ENCODE measurements at regions not wholly inside any gene's neighbourhood (a gene's known extent, or its start where the extent isn't known, plus 50 kb on each side); places are given as distances from the start of the nearest gene placed in this dataset.

DNA sequence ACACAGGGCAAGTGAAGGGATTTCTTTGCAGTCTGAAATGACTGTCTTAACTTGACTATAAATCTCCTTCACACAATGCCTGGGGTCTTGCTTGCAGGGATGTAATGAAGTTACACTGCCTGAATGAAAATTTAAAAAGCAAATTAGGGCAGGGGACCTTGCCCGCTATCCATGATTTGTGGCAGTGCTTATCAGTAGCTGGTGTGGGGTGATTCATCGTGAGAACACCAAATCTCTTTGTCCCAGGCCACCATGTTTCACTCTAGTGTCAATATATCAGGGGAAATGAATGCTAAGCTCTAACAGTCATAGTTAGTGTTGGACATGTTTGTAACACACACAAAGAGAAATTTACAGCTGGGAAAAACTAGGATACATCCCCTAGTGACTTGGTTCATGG, 713.7 kb upstream of the EPHA7 start:
- DNase-seq: no peak
- ATAC-seq: no peak
- intact Hi-C loops (cut with DNase I): no loop called here
- Histone ChIP-seq H3K36me3 (no peaks in the 10 kb centered on the region), H3K9me3 (no peaks in the 10 kb centered on the region), H3K4me1 (no peaks in the 10 kb centered on the region), H3K27me3 (no peaks in the 10 kb centered on the region), H3K4me3 (no peak overlapping the region), H3K27ac (no peak overlapping the region)
- 62 to 84% (median 66%) methylated on average over 2 of the region's 2 CpGs for WGBS, 4 donors
- TF ChIP-seq, protein P1, sequence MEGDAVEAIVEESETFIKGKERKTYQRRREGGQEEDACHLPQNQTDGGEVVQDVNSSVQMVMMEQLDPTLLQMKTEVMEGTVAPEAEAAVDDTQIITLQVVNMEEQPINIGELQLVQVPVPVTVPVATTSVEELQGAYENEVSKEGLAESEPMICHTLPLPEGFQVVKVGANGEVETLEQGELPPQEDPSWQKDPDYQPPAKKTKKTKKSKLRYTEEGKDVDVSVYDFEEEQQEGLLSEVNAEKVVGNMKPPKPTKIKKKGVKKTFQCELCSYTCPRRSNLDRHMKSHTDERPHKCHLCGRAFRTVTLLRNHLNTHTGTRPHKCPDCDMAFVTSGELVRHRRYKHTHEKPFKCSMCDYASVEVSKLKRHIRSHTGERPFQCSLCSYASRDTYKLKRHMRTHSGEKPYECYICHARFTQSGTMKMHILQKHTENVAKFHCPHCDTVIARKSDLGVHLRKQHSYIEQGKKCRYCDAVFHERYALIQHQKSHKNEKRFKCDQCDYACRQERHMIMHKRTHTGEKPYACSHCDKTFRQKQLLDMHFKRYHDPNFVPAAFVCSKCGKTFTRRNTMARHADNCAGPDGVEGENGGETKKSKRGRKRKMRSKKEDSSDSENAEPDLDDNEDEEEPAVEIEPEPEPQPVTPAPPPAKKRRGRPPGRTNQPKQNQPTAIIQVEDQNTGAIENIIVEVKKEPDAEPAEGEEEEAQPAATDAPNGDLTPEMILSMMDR (IDR thresholded peaks at IDR 0.05): no peak
- no peak for TF ChIP-seq POLR2A (IDR thresholded peaks at IDR 0.05)

DNA sequence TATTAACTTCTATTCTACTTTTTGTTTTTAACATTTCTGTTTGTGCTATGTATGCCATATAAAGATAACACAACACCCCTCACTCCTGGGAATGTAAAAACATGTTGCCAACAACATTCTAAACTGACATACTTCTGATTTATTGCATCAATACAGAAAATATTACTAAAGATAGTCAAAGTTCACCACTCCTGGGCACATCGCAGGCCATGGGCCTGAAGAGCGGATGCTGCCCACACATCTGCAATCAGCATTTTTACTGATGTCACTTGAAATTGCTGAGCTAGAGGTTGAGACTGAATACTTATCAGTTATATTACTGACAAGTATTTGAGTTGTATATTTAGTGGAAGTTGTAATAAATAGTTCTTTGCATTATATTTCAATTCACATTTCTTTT, 711.9 kb upstream of the EPHA7 start:
- ATAC-seq (no peak), DNase-seq (no peak)
- no peak for TF ChIP-seq POLR2A (IDR thresholded peaks at IDR 0.05)
- TF ChIP-seq, protein P1 (IDR thresholded peaks at IDR 0.05): no peak
- 83 to 88% (median 86%) methylated on average over 2 of the region's 2 CpGs for WGBS, 4 donors
- no peaks in the 10 kb centered on the region for H3K4me1 ChIP-seq
- H3K4me3 ChIP-seq: no peak overlapping the region
- H3K9me3 ChIP-seq: no peaks in the 10 kb centered on the region
- H3K36me3 ChIP-seq: no peaks in the 10 kb centered on the region
- H3K27me3 ChIP-seq: no peaks in the 10 kb centered on the region
- H3K27ac ChIP-seq: no peak overlapping the region
- intact Hi-C loops (cut with DNase I): no loop called here

DNA sequence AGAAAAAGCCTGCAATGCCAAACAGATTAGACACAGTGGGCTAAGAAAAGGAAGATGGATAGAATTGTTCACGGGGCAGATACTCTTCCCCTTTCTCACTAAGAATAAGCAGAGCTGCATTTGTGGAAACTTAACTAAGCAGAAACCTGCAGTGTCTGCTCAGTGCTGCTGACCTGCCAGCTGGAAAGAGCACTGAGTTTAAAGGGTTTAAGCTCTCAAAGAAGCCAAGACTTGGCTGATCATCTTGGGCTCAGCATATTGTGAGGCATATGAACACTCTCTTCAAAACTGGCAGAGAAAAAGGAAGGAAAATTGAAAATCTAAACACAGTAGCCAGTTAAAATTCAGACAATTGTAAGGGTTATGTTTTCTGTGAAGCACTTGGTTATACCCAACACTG, 711.1 kb upstream of the EPHA7 start:
- no peak overlapping the region for H3K27ac ChIP-seq
- DNase-seq: no peak
- no peak overlapping the region for H3K4me3 ChIP-seq
- TF ChIP-seq, protein P1 (IDR thresholded peaks at IDR 0.05): no peak
- no peak for TF ChIP-seq POLR2A (IDR thresholded peaks at IDR 0.05)
- 12 to 25% (median 17%) methylated on average over 1 of the region's 1 CpG for WGBS, 4 donors
- ATAC-seq: no peak
- H3K36me3 ChIP-seq: no peaks in the 10 kb centered on the region
- intact Hi-C loops (cut with DNase I): no loop called here
- H3K4me1 ChIP-seq: no peaks in the 10 kb centered on the region
- no peaks in the 10 kb centered on the region for H3K27me3 ChIP-seq
- H3K9me3 ChIP-seq: no peaks in the 10 kb centered on the region

DNA sequence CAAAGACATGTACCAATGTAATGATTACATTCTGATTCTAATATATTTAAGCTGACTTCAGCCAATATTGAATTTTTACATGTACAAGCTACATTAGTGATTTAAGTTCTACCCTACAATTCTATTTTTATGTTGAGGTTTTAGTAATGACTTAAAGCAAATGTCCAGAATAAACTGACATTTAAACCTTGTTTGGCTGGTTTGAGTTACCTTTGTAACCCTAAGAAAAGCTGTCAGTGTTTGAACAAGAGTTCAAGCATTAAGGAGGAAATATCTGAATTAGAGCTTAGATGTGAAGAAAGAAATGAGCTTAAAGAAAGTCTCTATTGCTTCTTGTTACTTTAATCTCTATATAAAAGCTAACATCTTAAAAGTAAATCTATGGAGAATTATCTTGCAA, 710.6 kb upstream of the EPHA7 start:
- no peak for ATAC-seq
- no peaks in the 10 kb centered on the region for H3K9me3 ChIP-seq
- intact Hi-C loops (cut with DNase I): no loop called here
- no peak for DNase-seq
- H3K4me3 ChIP-seq: no peak overlapping the region
- H3K4me1 ChIP-seq: no peaks in the 10 kb centered on the region
- TF ChIP-seq POLR2A (IDR thresholded peaks at IDR 0.05): no peak
- TF ChIP-seq, protein P1 (IDR thresholded peaks at IDR 0.05): no peak
- no peaks in the 10 kb centered on the region for H3K27me3 ChIP-seq
- H3K27ac ChIP-seq: no peak overlapping the region
- H3K36me3 ChIP-seq: no peaks in the 10 kb centered on the region

Measured in heart left ventricle (tissue), 16 donors.